Body of pancreas (tissue), 4 donors: ENCODE measurements at regions not wholly inside any gene's neighbourhood (a gene's known extent, or its start where the extent isn't known, plus 50 kb on each side); places are given as distances from the start of the nearest gene placed in this dataset.

ENCODE experiments used
- CTCF ChIP-seq, 7 experiments: fragments of 450-650 bp in 4 of 7; fragments of 200-600 bp in 3 of 7; sonication (generic) in 3 of 7; IDR thresholded peaks; one replicate each; pipeline ENCODE4 v1.5.1; 2016 to 2019; ENCODE audit warnings: antibody characterized with exemption in 7 of 7
- POLR2A ChIP-seq, 3 donors: fragments of 450-650 bp; IDR thresholded peaks; one replicate each; pipeline ENCODE4 v1.6.1; 2016; ENCODE audit warnings: antibody characterized with exemption in 3 of 3, mild to moderate bottlenecking in 2 of 3

DNA sequence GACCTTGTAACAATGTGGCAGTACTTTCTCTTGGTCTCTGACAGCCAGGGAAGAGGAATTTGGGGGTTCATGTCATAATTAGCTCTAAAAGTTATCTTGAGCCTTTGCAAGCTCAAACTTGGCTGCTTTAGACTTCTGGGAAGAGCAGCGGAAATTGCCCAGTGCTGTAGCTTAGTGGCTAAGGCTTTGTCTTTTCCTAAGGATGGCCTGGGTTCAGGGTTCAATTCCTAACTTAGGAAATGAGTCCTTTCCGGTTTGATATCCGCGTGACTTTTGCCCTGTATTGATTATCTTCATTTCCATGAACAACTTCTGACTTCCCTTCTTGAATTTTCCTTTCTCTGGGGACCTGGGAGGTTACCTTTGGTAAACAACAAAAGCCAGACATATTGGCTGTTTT, 961.0 kb downstream of the CNTNAP5 start:
- TF ChIP-seq POLR2A (IDR thresholded peaks at IDR 0.05) (no peak), CTCF (IDR thresholded peaks at IDR 0.05) (no peak)
